ENCODE measurements at regions not wholly inside any gene's neighbourhood (a gene's known extent, or its start where the extent isn't known, plus 50 kb on each side); places are given as distances from the start of the nearest gene placed in this dataset.

DNA sequence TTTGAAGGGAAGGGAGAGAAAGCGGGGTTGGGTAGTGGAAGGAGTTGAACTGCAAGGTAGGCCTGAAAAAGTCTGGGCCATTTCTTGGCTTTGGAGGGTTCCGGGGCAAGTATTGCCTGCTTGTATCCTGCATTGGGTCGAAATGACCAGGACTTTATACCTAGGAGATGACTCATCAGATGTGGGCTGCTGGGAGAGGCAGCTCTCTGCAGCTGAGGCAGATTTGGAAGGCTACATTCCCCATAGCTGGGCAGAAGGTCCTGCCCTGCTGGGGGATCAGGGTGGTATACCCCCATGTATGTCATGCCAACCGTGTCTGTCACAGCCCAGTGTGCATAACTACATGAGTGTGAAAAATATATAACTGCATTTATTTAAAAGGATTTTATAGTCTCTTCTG lies 171.8 kb upstream of the SPRED2 start:
- TF ChIP-seq, protein P1, sequence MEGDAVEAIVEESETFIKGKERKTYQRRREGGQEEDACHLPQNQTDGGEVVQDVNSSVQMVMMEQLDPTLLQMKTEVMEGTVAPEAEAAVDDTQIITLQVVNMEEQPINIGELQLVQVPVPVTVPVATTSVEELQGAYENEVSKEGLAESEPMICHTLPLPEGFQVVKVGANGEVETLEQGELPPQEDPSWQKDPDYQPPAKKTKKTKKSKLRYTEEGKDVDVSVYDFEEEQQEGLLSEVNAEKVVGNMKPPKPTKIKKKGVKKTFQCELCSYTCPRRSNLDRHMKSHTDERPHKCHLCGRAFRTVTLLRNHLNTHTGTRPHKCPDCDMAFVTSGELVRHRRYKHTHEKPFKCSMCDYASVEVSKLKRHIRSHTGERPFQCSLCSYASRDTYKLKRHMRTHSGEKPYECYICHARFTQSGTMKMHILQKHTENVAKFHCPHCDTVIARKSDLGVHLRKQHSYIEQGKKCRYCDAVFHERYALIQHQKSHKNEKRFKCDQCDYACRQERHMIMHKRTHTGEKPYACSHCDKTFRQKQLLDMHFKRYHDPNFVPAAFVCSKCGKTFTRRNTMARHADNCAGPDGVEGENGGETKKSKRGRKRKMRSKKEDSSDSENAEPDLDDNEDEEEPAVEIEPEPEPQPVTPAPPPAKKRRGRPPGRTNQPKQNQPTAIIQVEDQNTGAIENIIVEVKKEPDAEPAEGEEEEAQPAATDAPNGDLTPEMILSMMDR (IDR thresholded peaks at IDR 0.05) = no peak
- no peak for TF ChIP-seq POLR2A (IDR thresholded peaks at IDR 0.05)
